Gastroesophageal sphincter (tissue), 3 donors: ENCODE measurements at regions not wholly inside any gene's neighbourhood (a gene's known extent, or its start where the extent isn't known, plus 50 kb on each side); places are given as distances from the start of the nearest gene placed in this dataset.

ENCODE experiments used
- CTCF ChIP-seq, 4 experiments: fragments of 200-600 bp in 2 of 4; fragments of 450-650 bp in 2 of 4; sonication (generic) in 1 of 4; IDR thresholded peaks; one replicate each; pipeline ENCODE4 v1.5.1; 2017 to 2019; ENCODE audit warnings: antibody characterized with exemption in 4 of 4, mild to moderate bottlenecking in 2 of 4, moderate library complexity in 2 of 4
- POLR2A ChIP-seq, 2 donors: fragments of 450-650 bp; IDR thresholded peaks; one replicate each; pipeline ENCODE4 v1.6.1; 2017; ENCODE audit warnings: antibody characterized with exemption in 2 of 2, mild to moderate bottlenecking in 2 of 2, moderate library complexity in 1 of 2

- TF ChIP-seq CTCF (IDR thresholded peaks at IDR 0.05) (no peak), POLR2A (IDR thresholded peaks at IDR 0.05) (no peak)
Measured at GRCh38 chr2:144215207-144215606, 304.7 kb downstream of the ZEB2 start.
